ENCODE measurements at regions not wholly inside any gene's neighbourhood (a gene's known extent, or its start where the extent isn't known, plus 50 kb on each side); places are given as distances from the start of the nearest gene placed in this dataset.

GRCh38 chr11:80914311-80914710, 1473.5 kb upstream of the TENM4 start:
- no TSS peak for BruUV-seq (replicated peaks)
- intact Hi-C loops (cut with micrococcal nuclease), result no loop called here
- H4K20me1 ChIP-seq (ENCODE audit: low read length), result no peaks in the 10 kb centered on the region
- no peak overlapping the region for H2AFZ ChIP-seq (ENCODE audit: low read length)
- DNase-seq, result no peak
- no peak overlapping the region for H3K9ac ChIP-seq (ENCODE audit: low read length)
- H3K36me3 ChIP-seq (ENCODE audit: low read depth, low read length), result no peaks in the 10 kb centered on the region
- no peaks in the 10 kb centered on the region for H3F3A ChIP-seq (ENCODE audit: low read length, unreplicated experiment)
- ChIA-PET POLR2A (ENCODE audit: unreplicated experiment) (no interaction called here), CTCF (no interaction called here)
- no peaks in the 10 kb centered on the region for H3K79me2 ChIP-seq (ENCODE audit: low read length)
- no peaks in the 10 kb centered on the region for H3K27me3 ChIP-seq (ENCODE audit: low read length)
- no peak for ATAC-seq
- H3K4me1 ChIP-seq (ENCODE audit: insufficient read depth, low read length), result no peaks in the 10 kb centered on the region
- no peaks in the 10 kb centered on the region for H3K9me3 ChIP-seq (ENCODE audit: low read length)
- TF ChIP-seq EZH2 (IDR thresholded peaks at IDR 0.05; ENCODE audit: low read length, unreplicated experiment), result no peak
- no peak for TF ChIP-seq EZH2phosphoT487 (IDR thresholded peaks at IDR 0.05; ENCODE audit: borderline replicate concordance, low read length)
- TF ChIP-seq, protein P1, sequence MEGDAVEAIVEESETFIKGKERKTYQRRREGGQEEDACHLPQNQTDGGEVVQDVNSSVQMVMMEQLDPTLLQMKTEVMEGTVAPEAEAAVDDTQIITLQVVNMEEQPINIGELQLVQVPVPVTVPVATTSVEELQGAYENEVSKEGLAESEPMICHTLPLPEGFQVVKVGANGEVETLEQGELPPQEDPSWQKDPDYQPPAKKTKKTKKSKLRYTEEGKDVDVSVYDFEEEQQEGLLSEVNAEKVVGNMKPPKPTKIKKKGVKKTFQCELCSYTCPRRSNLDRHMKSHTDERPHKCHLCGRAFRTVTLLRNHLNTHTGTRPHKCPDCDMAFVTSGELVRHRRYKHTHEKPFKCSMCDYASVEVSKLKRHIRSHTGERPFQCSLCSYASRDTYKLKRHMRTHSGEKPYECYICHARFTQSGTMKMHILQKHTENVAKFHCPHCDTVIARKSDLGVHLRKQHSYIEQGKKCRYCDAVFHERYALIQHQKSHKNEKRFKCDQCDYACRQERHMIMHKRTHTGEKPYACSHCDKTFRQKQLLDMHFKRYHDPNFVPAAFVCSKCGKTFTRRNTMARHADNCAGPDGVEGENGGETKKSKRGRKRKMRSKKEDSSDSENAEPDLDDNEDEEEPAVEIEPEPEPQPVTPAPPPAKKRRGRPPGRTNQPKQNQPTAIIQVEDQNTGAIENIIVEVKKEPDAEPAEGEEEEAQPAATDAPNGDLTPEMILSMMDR (conservative IDR thresholded peaks at IDR 0.05; ENCODE audit: low read depth, low read length), result no peak
- H3K4me2 ChIP-seq (ENCODE audit: low read length), result no peak overlapping the region
- H3K9me2 ChIP-seq (replicated peaks; ENCODE audit: low read length), result no peaks in the 10 kb centered on the region
- no peak overlapping the region for H3K4me3 ChIP-seq (ENCODE audit: low read length)
- H3K27ac ChIP-seq (ENCODE audit: low read length), result no peak overlapping the region

GRCh38 chr11:80911666-80912065, 1470.8 kb upstream of the TENM4 start:
- no peaks in the 10 kb centered on the region for H4K20me1 ChIP-seq (ENCODE audit: low read length)
- TF ChIP-seq, protein P1 (conservative IDR thresholded peaks at IDR 0.05; ENCODE audit: low read depth, low read length), result no peak
- TF ChIP-seq EZH2phosphoT487 (IDR thresholded peaks at IDR 0.05; ENCODE audit: borderline replicate concordance, low read length) (no peak), EZH2 (IDR thresholded peaks at IDR 0.05; ENCODE audit: low read length, unreplicated experiment) (no peak)
- H2AFZ ChIP-seq (ENCODE audit: low read length), result no peak overlapping the region
- H3K9me2 ChIP-seq (replicated peaks; ENCODE audit: low read length), result no peaks in the 10 kb centered on the region
- no peaks in the 10 kb centered on the region for H3K79me2 ChIP-seq (ENCODE audit: low read length)
- H3K9me3 ChIP-seq (ENCODE audit: low read length), result no peaks in the 10 kb centered on the region
- no peak overlapping the region for H3K9ac ChIP-seq (ENCODE audit: low read length)
- BruUV-seq (replicated peaks), result no TSS peak
- H3K27ac ChIP-seq (ENCODE audit: low read length), result no peak overlapping the region
- CTCF ChIA-PET, result no interaction called here
- no peaks in the 10 kb centered on the region for H3F3A ChIP-seq (ENCODE audit: low read length, unreplicated experiment)
- no peaks in the 10 kb centered on the region for H3K36me3 ChIP-seq (ENCODE audit: low read depth, low read length)
- no peaks in the 10 kb centered on the region for H3K27me3 ChIP-seq (ENCODE audit: low read length)
- no peak overlapping the region for H3K4me3 ChIP-seq (ENCODE audit: low read length)
- no peaks in the 10 kb centered on the region for H3K4me1 ChIP-seq (ENCODE audit: insufficient read depth, low read length)
- no peak overlapping the region for H3K4me2 ChIP-seq (ENCODE audit: low read length)
- POLR2A ChIA-PET (ENCODE audit: unreplicated experiment), result no interaction called here
- intact Hi-C loops (cut with micrococcal nuclease), result no loop called here
- ATAC-seq, result no peak
- no peak for DNase-seq

GRCh38 chr11:80900265-80900664, 1459.4 kb upstream of the TENM4 start:
- intact Hi-C loops (cut with micrococcal nuclease), result no loop called here

More at GRCh38 chr11:80900265-80900664, 1459.4 kb upstream of the TENM4 start:
- Histone ChIP-seq H3K36me3 (ENCODE audit: low read depth, low read length) (no peaks in the 10 kb centered on the region), H3K79me2 (ENCODE audit: low read length) (no peaks in the 10 kb centered on the region), H2AFZ (ENCODE audit: low read length) (no peak overlapping the region), H3K4me3 (ENCODE audit: low read length) (no peak overlapping the region), H3K9ac (ENCODE audit: low read length) (no peak overlapping the region), H3K27me3 (ENCODE audit: low read length) (no peaks in the 10 kb centered on the region), H3K4me2 (ENCODE audit: low read length) (no peak overlapping the region), H4K20me1 (ENCODE audit: low read length) (no peaks in the 10 kb centered on the region), H3K9me3 (ENCODE audit: low read length) (no peaks in the 10 kb centered on the region), H3K4me1 (ENCODE audit: insufficient read depth, low read length) (no peaks in the 10 kb centered on the region), H3K9me2 (replicated peaks; ENCODE audit: low read length) (no peaks in the 10 kb centered on the region), H3F3A (ENCODE audit: low read length, unreplicated experiment) (no peaks in the 10 kb centered on the region), H3K27ac (ENCODE audit: low read length) (no peak overlapping the region)
- no TSS peak for BruUV-seq (replicated peaks)
- ATAC-seq (no peak), DNase-seq (no peak)
- ChIA-PET CTCF (no interaction called here), POLR2A (ENCODE audit: unreplicated experiment) (no interaction called here)
- TF ChIP-seq, protein P1 (conservative IDR thresholded peaks at IDR 0.05; ENCODE audit: low read depth, low read length), result no peak
- TF ChIP-seq EZH2phosphoT487 (IDR thresholded peaks at IDR 0.05; ENCODE audit: borderline replicate concordance, low read length) (no peak), EZH2 (IDR thresholded peaks at IDR 0.05; ENCODE audit: low read length, unreplicated experiment) (no peak)

All from PC-3 (cell line).